Natural killer cell (primary cell): ENCODE measurements at regions not wholly inside any gene's neighbourhood (a gene's known extent, or its start where the extent isn't known, plus 50 kb on each side); places are given as distances from the start of the nearest gene placed in this dataset.

ENCODE experiments used
- ATAC-seq, 3 donors: fragments of 150-1000 bp in 2 of 3; fragments of 200-7000 bp in 1 of 3; cut with Tn5 transposase; 1 replicate in 1 of 3; 2 replicates in 2 of 3; pipeline ENCODE4 v1.10.0; 2021; ENCODE audit warnings: mild to moderate bottlenecking in 2 of 3, moderate library complexity in 2 of 3
- DNase-seq, 2 donors: peaks; one replicate each; pipeline versions ENCODE4 v3.0.0 to v3.0.0-alpha.2; 2013 to 2021; ENCODE audit warnings: mixed read lengths in 1 of 2
- H3K27ac ChIP-seq: one replicate; pipeline ENCODE4 v1.5.1; 2013; ENCODE audit warnings: mild to moderate bottlenecking, low read length
- H3K27me3 ChIP-seq: one replicate; pipeline ENCODE4 v1.6.1; 2013; ENCODE audit warnings: low read length; ENCODE audit not compliant: control insufficient read depth, insufficient read depth
- H3K36me3 ChIP-seq: one replicate; pipeline ENCODE4 v1.6.1; 2013; ENCODE audit warnings: low read length; ENCODE audit not compliant: control insufficient read depth, insufficient read depth
- H3K4me1 ChIP-seq: one replicate; pipeline ENCODE4 v1.6.1; 2013; ENCODE audit warnings: low read length; ENCODE audit not compliant: control insufficient read depth, insufficient read depth
- H3K4me3 ChIP-seq: one replicate; pipeline ENCODE4 v1.5.1; 2013; ENCODE audit warnings: low read length
- H3K9me3 ChIP-seq: one replicate; pipeline ENCODE4 v1.6.1; 2013; ENCODE audit warnings: low read length; ENCODE audit not compliant: control insufficient read depth, insufficient read depth
- H3K27ac Mint-ChIP-seq, 2 donors: one replicate each; pipeline ENCODE4 v1.8.0; 2022; ENCODE audit warnings: mild to moderate bottlenecking in 2 of 2, mixed read lengths in 2 of 2, moderate library complexity in 1 of 2
- H3K27me3 Mint-ChIP-seq, 2 donors: one replicate each; pipeline ENCODE4 v1.8.0; 2022; ENCODE audit warnings: low read depth in 2 of 2, mixed read lengths in 2 of 2
- H3K36me3 Mint-ChIP-seq: one replicate; pipeline ENCODE4 v1.8.0; 2022; ENCODE audit warnings: mixed read lengths
- H3K4me1 Mint-ChIP-seq, 2 donors: one replicate each; pipeline ENCODE4 v1.8.0; 2022; ENCODE audit warnings: mixed read lengths in 2 of 2
- H3K4me3 Mint-ChIP-seq: one replicate; pipeline ENCODE4 v1.8.0; 2022; ENCODE audit warnings: mild to moderate bottlenecking, moderate library complexity, mixed read lengths
- H3K9me3 Mint-ChIP-seq, 2 donors: one replicate each; pipeline ENCODE4 v1.8.0; 2022; ENCODE audit warnings: mixed read lengths in 2 of 2
- WGBS: methylation state at CpG from one replicate; pipeline ENCODE4 v1.1.7; 2013; ENCODE audit warnings: missing lambda C conversion rate; ENCODE audit not compliant: insufficient coverage; 5-methylcytosine and 5-hydroxymethylcytosine counted together
- intact Hi-C: fragments of 100-400 bp; cut with micrococcal nuclease; formaldehyde crosslinking; loops from one replicate; pipeline ENCODE4 v1.14.2; 2022
- TF ChIP-seq, protein P1 (sequence below): fragments of 200-600 bp; IDR thresholded peaks from one replicate; pipeline ENCODE4 v1.8.0; 2022; ENCODE audit warnings: antibody characterized with exemption

DNA sequence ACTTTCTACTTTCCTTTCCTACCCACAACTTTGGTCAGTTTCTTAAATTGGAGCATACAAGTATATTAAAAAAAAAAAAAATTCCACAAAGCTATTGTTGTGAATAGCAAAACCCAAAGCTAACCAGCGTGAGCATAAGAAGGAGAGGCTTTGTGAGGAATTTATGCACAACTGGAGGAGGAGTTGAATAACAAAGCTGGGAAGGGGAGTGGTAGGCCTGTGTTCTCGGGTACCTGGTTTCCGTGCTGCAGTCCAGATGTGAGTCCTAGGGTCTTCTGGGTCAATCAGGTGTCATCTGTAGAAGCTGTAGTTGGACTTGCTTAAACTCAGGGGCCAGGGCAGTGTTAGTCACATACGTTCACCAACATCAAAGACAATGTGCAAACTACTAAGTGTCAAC lies 422.5 kb upstream of the SGCG start:
- DNase-seq, result no peak
- no peak overlapping the region for H3K27ac ChIP-seq
- no peaks in the 10 kb centered on the region for H3K36me3 ChIP-seq
- peaks cover 0 to 2% of the 10 kb centered on the region in 2 donors for H3K9me3 Mint-ChIP-seq
- H3K36me3 Mint-ChIP-seq, result no peaks in the 10 kb centered on the region
- no peak overlapping the region for H3K4me3 ChIP-seq
- WGBS, result 68% methylated on average over 4 of the region's 4 CpGs
- no peaks in the 10 kb centered on the region for H3K4me1 ChIP-seq
- no peak overlapping the region for H3K27ac Mint-ChIP-seq
- TF ChIP-seq, protein P1, sequence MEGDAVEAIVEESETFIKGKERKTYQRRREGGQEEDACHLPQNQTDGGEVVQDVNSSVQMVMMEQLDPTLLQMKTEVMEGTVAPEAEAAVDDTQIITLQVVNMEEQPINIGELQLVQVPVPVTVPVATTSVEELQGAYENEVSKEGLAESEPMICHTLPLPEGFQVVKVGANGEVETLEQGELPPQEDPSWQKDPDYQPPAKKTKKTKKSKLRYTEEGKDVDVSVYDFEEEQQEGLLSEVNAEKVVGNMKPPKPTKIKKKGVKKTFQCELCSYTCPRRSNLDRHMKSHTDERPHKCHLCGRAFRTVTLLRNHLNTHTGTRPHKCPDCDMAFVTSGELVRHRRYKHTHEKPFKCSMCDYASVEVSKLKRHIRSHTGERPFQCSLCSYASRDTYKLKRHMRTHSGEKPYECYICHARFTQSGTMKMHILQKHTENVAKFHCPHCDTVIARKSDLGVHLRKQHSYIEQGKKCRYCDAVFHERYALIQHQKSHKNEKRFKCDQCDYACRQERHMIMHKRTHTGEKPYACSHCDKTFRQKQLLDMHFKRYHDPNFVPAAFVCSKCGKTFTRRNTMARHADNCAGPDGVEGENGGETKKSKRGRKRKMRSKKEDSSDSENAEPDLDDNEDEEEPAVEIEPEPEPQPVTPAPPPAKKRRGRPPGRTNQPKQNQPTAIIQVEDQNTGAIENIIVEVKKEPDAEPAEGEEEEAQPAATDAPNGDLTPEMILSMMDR, result no peak
- no peaks in the 10 kb centered on the region for H3K27me3 Mint-ChIP-seq
- no peaks in the 10 kb centered on the region for H3K27me3 ChIP-seq
- H3K4me3 Mint-ChIP-seq, result no peak overlapping the region
- H3K9me3 ChIP-seq, result no peaks in the 10 kb centered on the region
- H3K4me1 Mint-ChIP-seq, result no peaks in the 10 kb centered on the region
- no peak for ATAC-seq
- intact Hi-C loops, result loop anchor here (10.0 kb wide), 1 partner anchor 1123 kb away; no protein-coding TSS in a partner anchor

DNA sequence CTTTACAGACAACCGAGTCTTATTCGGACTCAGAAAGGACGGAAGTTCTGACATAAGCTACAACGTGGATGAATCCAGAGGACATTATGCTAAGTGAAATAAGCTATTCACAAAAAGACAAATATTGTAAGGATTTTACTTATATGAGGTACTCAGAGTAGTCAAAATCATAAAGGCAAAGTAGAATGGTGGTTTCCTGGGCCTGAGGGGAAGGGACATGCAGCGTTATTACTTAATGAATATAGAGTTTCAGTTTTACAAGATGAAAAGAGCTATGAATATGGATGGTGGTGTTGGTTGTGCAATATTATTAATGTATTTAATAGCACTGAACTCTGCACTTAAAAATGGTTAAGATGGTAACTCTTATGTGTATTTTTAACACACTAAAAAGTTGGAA lies 419.1 kb upstream of the SGCG start:
- intact Hi-C loops, result no loop called here
- no peaks in the 10 kb centered on the region for H3K4me1 ChIP-seq
- Mint-ChIP-seq H3K4me3 (no peak overlapping the region), H3K27me3 (no peaks in the 10 kb centered on the region), H3K27ac (no peak overlapping the region), H3K9me3 (no peaks in the 10 kb centered on the region), H3K36me3 (no peaks in the 10 kb centered on the region), H3K4me1 (no peaks in the 10 kb centered on the region)
- H3K27ac ChIP-seq, result no peak overlapping the region
- WGBS, result 90% methylated on average over 5 of the region's 5 CpGs
- H3K9me3 ChIP-seq, result no peaks in the 10 kb centered on the region
- no peak for DNase-seq
- no peak overlapping the region for H3K4me3 ChIP-seq
- TF ChIP-seq, protein P1, result no peak
- no peak for ATAC-seq
- no peaks in the 10 kb centered on the region for H3K27me3 ChIP-seq
- H3K36me3 ChIP-seq, result no peaks in the 10 kb centered on the region

DNA sequence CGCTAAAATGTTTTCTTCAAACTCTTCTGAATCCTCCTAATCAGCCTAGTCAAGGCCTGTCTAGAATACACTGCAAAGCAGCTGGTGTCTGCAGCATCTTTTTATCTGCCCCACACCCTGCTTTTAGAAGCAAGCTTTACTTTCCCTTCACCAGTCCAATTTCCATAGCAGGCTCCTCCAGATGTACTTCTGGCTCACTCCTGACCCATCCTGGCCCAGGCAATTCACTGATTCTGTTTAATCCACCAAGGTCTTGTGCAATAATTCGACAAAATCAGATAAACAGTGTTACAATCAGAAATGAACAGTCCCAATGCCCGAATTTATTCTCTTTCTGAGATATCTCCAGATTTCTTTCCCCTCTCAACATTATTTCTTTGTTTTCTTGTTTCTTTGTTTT lies 415.2 kb upstream of the SGCG start:
- no peak for ATAC-seq
- no peaks in the 10 kb centered on the region for H3K36me3 Mint-ChIP-seq
- H3K4me3 Mint-ChIP-seq, result no peak overlapping the region
- Histone ChIP-seq H3K9me3 (no peaks in the 10 kb centered on the region), H3K4me3 (no peak overlapping the region), H3K27ac (no peak overlapping the region), H3K27me3 (no peaks in the 10 kb centered on the region), H3K36me3 (no peaks in the 10 kb centered on the region), H3K4me1 (no peaks in the 10 kb centered on the region)
- peaks cover 0 to 2% of the 10 kb centered on the region in 2 donors for H3K9me3 Mint-ChIP-seq
- no peak for DNase-seq
- WGBS, result 64% methylated on average over 2 of the region's 3 CpGs
- intact Hi-C loops, result no loop called here
- H3K27ac Mint-ChIP-seq, result no peak overlapping the region
- no peaks in the 10 kb centered on the region for H3K4me1 Mint-ChIP-seq
- TF ChIP-seq, protein P1, result no peak
- H3K27me3 Mint-ChIP-seq, result no peaks in the 10 kb centered on the region

DNA sequence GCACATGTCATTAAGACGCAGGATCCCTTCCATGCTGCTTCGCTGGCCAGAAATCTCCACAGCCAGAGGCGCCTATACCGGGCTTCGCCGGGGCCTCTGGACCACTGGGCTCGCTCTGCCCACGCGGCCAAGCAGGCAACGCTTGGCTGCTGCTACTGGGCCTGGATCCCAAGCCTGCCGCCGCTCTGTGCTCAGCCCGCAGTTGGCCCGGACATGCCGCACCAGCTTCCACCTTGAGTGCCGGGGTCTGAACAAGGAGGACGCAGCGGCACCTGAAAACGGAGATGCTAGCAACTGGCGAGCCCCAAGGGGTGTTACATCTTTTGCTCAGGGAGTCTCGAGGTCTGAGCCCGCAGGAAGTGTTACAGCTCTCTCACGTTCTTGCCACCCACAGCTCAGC lies 409.9 kb upstream of the SGCG start:
- intact Hi-C loops, result no loop called here
- no peaks in the 10 kb centered on the region for H3K27me3 Mint-ChIP-seq
- ATAC-seq (no peak), DNase-seq (no peak)
- H3K9me3 ChIP-seq, result no peaks in the 10 kb centered on the region
- no peaks in the 10 kb centered on the region for H3K27me3 ChIP-seq
- no peak overlapping the region for H3K4me3 Mint-ChIP-seq
- WGBS, result 91% methylated on average over 23 of the region's 23 CpGs
- H3K9me3 Mint-ChIP-seq, result peaks cover 3 to 8% of the 10 kb centered on the region in 2 donors
- no peaks in the 10 kb centered on the region for H3K36me3 Mint-ChIP-seq
- no peaks in the 10 kb centered on the region for H3K4me1 ChIP-seq
- no peak overlapping the region for H3K27ac ChIP-seq
- no peak overlapping the region for H3K27ac Mint-ChIP-seq
- H3K36me3 ChIP-seq, result no peaks in the 10 kb centered on the region
- H3K4me3 ChIP-seq, result no peak overlapping the region
- TF ChIP-seq, protein P1, result no peak
- no peaks in the 10 kb centered on the region for H3K4me1 Mint-ChIP-seq
